SH-SY5Y (cell line): ENCODE measurements at regions not wholly inside any gene's neighbourhood (a gene's known extent, or its start where the extent isn't known, plus 50 kb on each side); places are given as distances from the start of the nearest gene placed in this dataset.

Experiments used
- GATA2 ChIP-seq: IDR thresholded peaks from 2 replicates; pipeline ENCODE4 v1.6.1; 2011; ENCODE audit warnings: mild to moderate bottlenecking, low read depth, low read length
- GATA3 ChIP-seq: IDR thresholded peaks from 2 replicates; pipeline ENCODE4 v1.6.1; 2011; ENCODE audit warnings: low read depth, mild to moderate bottlenecking, low read length, moderate library complexity

GRCh38 chr7:69537691-69538090, 60.6 kb upstream of the AUTS2 start:
- TF ChIP-seq GATA3 (no peak), GATA2 (no peak)
